ENCODE measurements at regions not wholly inside any gene's neighbourhood (a gene's known extent, or its start where the extent isn't known, plus 50 kb on each side); places are given as distances from the start of the nearest gene placed in this dataset.

DNA sequence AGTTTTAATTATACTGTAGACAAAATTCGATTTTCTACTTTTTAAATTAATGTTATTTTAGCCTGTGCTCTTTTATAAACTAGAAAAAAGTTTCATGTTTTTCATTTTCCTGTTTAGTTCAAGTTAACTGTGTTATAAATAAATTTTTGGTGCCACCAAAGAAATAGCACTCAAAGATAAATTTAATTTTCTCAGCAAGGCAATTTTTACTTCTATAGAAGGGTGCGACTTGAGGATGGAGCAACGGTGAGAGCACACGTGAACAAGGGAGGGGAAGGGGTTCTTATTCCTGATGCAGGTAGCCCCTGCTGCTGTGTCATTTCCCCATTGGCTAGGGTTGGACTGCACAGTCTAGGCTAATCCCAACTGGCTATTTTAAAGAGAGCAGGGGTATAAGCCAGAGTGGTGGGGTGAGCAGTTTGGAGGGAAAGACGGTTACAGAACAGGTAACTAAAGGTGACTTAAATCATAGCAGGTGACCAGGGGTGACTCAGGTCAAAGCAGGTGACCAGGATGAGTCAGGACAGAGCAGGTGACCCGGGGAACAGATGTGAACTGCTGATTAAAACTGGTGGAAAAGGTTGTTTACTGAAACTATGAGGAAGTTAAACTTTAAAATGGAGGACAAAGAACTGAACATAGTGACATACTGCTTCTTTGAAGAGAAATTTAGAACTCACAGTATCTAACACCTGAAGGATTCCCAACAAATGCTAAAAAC, 104.6 kb upstream of the GPBP1 start:
- Histone ChIP-seq H4K5ac (ENCODE audit: insufficient read length, low read depth, low read length) (no peak overlapping the region), H2BK12ac (ENCODE audit: insufficient read length, low read depth, low read length) (no peak overlapping the region), H3K4me1 (ENCODE audit: insufficient read depth, low read length) (no peaks in the 10 kb centered on the region; the same call in 1 of the 2 replicates), H3K9ac (ENCODE audit: extremely low read depth, insufficient read length, low read length) (no peak overlapping the region), H3T11ph (ENCODE audit: low read length) (no peak overlapping the region), H3K14ac (ENCODE audit: insufficient read depth, low read length) (no peak overlapping the region), H3K18ac (ENCODE audit: insufficient read length, low read depth, low read length) (no peak overlapping the region), H2BK15ac (ENCODE audit: low read depth, low read length) (no peak overlapping the region), H3K4me2 (ENCODE audit: insufficient read depth, insufficient read length, low read length) (no peak overlapping the region), H4K20me1 (ENCODE audit: control insufficient read depth, insufficient read depth, insufficient read length) (no peaks in the 10 kb centered on the region), H3K79me2 (ENCODE audit: insufficient read depth, low read length) (no peaks in the 10 kb centered on the region), H2BK20ac (ENCODE audit: low read depth, low read length, poor library complexity, severe bottlenecking) (no peak overlapping the region), H4K91ac (ENCODE audit: insufficient read length, low read depth, low read length) (no peak overlapping the region), H3K27ac (ENCODE audit: insufficient read length, low read depth, low read length) (no peak overlapping the region), H3K27me3 (ENCODE audit: insufficient read depth, low read length) (no peaks in the 10 kb centered on the region), H2AK5ac (ENCODE audit: insufficient read length, low read length) (no peak overlapping the region), H2AFZ (ENCODE audit: low read length) (no peak overlapping the region), H2BK120ac (ENCODE audit: low read depth, low read length, poor library complexity, severe bottlenecking) (no peak overlapping the region), H3K23ac (ENCODE audit: insufficient read length, low read depth, low read length) (no peak overlapping the region), H2BK5ac (ENCODE audit: insufficient read length, low read length) (no peak overlapping the region), H3K23me2 (ENCODE audit: insufficient read length, low read depth, low read length, poor library complexity, severe bottlenecking) (no peaks in the 10 kb centered on the region), H3K9me3 (ENCODE audit: control insufficient read depth, low read depth, low read length) (no peaks in the 10 kb centered on the region), H4K8ac (replicated peaks; ENCODE audit: insufficient read length, low read depth, low read length) (no peak overlapping the region), H3K56ac (ENCODE audit: insufficient read length, low read depth, low read length) (no peak overlapping the region), H3K4ac (ENCODE audit: low read depth, low read length) (no peak overlapping the region), H3K79me1 (ENCODE audit: insufficient read depth, low read depth, low read length, poor library complexity, severe bottlenecking) (no peaks in the 10 kb centered on the region)
- TF ChIP-seq, protein P1, sequence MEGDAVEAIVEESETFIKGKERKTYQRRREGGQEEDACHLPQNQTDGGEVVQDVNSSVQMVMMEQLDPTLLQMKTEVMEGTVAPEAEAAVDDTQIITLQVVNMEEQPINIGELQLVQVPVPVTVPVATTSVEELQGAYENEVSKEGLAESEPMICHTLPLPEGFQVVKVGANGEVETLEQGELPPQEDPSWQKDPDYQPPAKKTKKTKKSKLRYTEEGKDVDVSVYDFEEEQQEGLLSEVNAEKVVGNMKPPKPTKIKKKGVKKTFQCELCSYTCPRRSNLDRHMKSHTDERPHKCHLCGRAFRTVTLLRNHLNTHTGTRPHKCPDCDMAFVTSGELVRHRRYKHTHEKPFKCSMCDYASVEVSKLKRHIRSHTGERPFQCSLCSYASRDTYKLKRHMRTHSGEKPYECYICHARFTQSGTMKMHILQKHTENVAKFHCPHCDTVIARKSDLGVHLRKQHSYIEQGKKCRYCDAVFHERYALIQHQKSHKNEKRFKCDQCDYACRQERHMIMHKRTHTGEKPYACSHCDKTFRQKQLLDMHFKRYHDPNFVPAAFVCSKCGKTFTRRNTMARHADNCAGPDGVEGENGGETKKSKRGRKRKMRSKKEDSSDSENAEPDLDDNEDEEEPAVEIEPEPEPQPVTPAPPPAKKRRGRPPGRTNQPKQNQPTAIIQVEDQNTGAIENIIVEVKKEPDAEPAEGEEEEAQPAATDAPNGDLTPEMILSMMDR (conservative IDR thresholded peaks at IDR 0.05): no peak
- no peak for DNase-seq
- no CpG with 5 or more reads among the region's 6 CpGs for WGBS (ENCODE audit: extremely low coverage, insufficient read length, low lambda C conversion rate)
- Mint-ChIP-seq H3K4me1 (peaks cover 15% of the 10 kb centered on the region in 2 experiments), H3K9me3 (peaks cover 6 to 12% of the 10 kb centered on the region in 2 experiments; a peak in 4 of 5 replicates), H3K27me3 (ENCODE audit: low read depth) (no peaks in the 10 kb centered on the region; the same call in 1 of the 2 replicates), H3K4me3 (no peak overlapping the region), H3K36me3 (ENCODE audit: insufficient read depth in 1 of 3, low read depth in 3 of 3) (peaks cover 0 to 9% (median 8%) of the 10 kb centered on the region in 3 experiments; a peak in 6 of 7 replicates), H3K27ac (no peak overlapping the region)

Data from H9 (cell line).